Stimulated activated CD4-positive, alpha-beta T cell treated with anti-CD3 and anti-CD28 coated beads, Interleukin-12 subunit alpha, Interleukin-12 subunit beta, amount 100 ng/mL, for 4 hours (primary cell): ENCODE measurements at regions not wholly inside any gene's neighbourhood (a gene's known extent, or its start where the extent isn't known, plus 50 kb on each side); places are given as distances from the start of the nearest gene placed in this dataset.

ENCODE experiments used
- DNase-seq: peaks from one replicate; pipeline ENCODE4 v3.0.0-alpha.2; 2020

DNA sequence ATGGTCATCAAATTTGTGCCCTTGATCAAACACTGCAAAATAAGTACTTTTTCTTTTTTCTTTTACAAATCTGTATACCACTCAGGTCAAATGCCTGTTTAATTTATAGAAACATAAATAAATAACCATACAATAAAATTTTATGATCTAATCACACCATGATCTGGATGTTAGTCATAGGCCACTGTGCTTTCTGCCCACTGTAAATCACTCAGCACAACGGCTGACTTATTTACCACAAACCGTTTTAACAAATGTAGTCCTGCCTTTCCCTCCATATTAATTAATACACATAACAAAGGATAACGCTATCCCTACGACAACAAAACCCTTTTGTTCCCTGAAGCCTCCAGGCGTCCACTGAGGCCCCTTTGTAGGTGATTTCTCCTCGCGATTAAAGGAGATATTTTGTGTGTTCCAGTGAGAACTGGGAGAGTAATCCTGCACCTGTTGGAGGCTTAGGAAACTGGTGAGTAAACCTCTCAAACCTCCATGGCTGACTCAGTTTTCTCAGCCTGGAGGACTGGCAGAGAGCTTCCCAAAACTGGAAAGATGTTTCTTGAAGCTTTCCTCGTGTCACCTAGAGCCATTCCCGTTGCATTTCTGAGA lies 477.1 kb upstream of the SGCG start:
- DNase-seq = no peak

DNA sequence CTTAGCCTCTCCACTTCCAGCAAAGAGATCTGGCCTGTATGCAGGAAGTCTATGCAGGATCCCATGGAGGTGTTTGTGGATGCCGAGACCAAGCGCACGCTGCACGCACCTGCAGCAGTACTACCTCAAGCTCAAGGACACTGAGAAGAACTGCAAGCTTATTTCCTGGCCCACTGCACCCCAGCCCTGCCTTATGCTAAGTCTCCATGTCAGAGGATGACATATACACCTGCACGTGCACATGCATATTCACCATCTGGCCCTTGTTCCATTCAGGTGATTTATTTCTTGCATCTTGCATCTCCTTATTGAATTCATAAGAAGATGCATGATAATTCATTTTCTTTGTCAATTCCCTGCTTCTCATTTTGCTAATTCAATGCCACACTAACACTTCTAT lies 472.8 kb upstream of the SGCG start:
- DNase-seq = no peak

DNA sequence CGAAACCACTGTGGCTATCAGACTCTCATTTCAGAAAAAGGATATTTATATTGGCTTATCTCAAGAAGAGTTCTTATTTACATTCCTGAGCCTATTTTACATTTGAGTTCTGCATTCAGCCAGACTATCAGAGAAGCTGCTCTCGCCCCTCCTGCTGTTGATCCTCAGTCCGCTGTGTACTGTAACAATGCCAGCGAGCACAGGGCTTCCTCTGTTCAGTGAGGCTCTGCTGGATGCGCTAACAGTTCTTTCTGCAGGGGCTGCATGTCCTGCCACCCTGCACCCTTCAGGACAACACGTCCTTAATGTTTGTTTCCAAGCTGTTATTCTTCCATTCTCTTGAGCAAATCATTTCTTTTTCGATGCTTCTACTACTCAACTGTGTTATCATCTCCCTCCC lies 463.7 kb upstream of the SGCG start:
- DNase-seq = no peak

DNA sequence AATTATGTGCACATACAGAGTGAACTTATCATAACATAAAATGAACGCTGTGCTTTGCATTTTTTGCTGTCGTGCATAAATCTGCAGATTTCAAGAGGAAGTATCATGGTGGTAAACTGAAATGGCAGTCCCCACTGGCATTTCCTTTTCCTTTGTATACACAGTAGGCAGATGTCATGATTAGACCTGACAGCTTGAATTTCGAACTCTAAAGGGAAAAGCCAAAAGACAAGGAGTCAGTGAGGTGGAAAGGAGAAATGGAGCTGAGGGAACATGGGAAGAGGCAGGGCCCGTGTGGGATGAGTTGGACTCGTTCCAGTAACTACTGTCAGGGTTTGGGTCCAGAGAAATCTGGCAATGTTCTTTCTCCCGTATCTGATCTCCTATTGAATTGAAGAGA lies 454.1 kb upstream of the SGCG start:
- no peak for DNase-seq

DNA sequence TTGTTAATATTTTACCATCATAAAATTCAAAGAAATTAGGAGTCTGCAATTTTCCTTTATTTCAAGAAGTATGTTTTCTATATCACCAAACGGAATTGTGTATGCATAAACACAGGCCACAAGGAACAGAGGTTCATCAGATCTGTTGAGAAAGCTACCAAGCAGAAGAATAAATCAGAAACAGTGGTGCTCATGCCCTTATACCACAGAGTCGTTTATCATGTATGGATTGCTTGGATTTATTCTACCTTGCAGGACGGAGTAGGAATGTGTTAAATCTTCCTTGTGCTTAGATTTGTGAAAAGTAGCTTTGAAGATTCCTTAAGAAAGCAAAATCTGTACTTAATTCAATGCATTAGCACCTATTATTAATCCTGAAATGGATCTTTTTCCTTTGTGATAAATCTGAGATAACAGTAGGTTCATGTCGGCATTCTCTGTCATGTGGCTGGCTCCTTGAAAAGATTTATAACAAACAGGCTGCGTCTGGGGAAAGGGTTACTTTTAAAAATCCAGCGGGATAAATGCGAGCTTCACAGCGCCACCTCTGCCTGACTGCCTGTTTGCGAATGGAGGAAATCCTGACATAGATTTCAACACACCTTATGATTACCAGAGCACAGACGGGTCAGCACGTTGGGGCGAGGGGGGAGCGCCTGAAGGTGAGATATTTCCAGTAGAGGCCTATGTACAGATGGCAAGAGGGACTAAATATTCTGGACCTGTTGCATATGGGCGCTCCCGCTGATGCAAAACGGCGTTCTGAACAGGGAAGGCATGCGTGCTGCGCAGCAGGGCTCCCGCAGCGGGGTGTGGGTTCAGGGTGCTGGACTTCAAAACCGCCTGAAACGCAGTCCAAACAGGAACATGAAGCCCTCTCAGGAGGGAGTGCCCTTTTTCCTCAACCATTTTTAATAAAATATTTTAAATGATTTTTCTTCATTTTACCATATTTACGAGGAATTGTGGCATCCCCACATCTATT lies 445.5 kb upstream of the SGCG start:
- no peak for DNase-seq

DNA sequence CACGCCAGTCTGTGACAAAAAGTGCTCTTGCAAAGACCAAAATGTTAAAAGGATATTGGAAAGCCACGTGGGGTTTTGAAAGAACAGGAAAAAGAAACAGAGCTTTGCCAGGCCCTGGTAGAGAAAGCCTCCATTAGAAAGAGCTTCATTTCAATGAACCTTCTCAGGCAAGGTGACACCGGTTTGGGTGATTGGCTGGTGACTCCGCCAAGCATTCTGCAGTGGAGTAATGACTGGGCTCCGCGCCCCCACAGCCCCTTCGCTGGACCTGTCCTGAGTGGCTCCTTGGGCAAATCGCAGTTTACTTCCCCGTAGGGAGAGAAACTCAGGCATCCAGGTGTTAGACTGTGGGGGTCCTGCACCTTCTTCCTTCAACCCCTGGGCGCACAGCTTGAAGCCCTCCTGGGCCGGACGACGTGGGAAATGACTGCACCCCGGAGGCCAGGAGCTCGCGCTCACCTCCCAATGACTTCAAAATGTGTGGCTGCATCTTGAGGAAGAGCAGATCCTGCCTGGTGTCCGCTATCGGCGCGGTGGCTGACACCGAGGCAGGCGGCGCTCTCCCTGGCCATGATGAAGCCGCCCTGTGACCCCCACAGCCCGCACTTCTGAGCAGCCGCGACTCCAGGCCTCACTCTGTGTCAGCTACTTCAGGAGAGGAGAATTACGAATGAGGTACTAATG lies 444.6 kb upstream of the SGCG start:
- DNase-seq = no peak

DNA sequence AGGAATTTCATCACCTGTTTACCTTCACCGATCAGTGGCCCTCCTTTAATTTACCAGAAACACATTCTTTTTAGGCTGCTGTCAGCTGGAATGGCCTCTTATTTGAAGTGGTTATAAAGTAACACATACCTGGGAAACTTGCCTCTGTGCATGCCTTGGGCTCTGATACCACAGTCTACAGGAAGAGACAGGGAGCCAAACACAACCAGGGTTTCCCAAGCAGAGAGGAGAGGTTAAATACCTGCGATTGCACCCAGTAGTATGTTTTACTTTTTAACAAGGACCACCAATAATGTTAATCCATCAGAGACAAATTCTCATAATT lies 444.0 kb upstream of the SGCG start:
- no peak for DNase-seq

DNA sequence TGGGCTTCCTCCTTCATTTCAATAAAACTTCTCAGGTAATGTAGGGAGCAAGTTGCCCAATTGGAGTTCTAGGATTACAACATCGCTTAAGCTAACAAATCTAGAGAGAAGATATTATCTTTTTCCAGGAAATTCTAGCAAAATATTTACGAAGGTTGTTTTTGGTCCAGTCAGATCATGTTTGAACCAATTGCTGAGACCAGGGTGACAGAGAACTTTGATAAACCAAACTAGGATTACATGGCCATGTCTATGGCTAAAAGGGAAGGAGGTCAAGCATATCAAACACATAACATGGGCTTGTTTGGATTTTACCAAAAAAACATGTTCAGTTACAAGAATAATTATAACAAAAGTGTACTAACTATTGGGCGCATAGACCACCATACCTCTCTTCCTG lies 442.4 kb upstream of the SGCG start:
- no peak for DNase-seq

DNA sequence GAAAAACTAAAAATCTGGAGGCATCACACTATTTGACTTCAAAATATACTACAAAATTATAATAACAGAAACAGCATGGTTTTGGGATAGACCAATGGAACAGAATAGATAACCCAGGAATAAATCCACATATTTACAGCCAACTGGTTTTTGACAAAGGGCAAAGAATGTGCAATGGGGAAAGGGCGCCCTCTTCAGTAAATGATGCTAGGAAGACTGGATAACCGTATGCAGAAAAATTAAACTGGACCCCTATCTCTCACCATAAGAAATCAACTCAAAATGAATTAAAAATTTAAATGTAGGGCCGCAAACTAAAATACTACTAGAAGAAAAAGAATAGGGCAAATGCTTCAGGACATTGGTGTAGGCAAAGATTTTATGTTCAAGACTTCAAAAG lies 440.5 kb upstream of the SGCG start:
- DNase-seq = no peak

DNA sequence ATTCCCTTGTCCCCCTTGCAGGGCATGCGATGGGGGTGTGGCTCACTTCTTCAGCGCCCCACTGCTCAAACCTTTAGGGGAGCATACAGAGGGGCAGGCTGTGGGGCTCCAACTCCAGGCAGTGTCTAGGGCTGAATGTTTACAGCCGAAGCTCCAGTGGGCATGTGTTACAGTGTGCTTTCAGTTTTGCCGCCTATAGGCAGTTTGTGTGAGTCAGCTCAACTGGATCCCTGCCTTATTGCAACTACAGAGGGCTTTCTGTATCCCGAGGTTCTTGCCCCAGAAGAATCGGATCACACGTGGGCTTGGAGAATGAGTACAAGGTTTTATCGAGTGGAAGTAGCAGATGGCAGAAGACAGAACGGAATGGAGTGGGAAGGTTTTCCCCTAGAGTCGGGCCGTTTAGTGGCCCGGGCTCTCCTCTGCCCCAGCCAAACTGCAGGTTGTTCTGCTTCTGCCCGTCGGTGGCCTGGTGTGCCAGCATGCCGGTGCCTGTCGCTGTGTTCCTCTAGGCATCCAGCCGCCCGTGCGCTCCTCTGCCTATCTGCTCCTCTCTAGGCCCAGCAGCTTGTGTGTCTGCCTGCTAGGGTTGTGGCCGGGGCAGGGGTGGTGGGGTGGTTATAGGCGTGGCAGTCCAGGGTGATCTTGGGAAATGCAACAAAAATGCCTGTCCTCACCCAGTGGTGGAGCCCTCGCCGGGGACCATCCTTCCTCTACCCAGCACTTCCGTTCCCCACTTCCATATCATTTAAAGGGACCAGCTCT lies 435.9 kb upstream of the SGCG start:
- DNase-seq = no peak

DNA sequence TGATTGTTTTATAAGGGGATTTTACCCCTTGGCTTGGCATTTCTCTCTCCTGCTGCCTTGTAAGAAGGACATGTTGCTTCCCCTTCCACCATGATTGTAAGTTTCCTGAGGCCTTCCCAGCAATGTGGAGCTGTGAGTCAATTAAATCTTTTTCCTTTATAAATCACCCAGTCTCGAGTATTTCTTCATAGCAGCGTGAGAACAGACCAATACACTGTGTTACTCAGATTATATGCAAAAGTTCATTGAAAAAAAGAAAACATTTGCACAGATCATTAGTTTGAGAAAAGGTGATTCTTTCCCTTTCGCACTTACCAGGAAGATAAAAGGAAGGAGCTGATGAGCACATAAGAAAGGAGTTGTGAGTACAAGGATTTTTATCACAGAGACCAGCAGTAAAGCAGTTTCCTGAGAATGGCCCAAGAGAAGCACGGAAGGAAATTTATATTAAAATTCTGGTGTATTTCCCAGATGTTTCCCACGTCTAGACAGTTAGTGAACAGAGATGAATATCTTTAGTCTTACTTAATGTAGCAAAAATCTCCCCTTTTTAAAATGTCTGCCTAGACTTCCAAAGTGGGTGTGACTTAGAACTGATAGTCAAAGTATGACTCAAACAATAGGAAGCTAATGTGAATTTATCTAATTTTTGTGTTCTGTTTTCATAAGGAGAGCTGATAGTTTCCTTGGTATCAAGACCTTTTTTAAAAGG lies 431.8 kb upstream of the SGCG start:
- no peak for DNase-seq

DNA sequence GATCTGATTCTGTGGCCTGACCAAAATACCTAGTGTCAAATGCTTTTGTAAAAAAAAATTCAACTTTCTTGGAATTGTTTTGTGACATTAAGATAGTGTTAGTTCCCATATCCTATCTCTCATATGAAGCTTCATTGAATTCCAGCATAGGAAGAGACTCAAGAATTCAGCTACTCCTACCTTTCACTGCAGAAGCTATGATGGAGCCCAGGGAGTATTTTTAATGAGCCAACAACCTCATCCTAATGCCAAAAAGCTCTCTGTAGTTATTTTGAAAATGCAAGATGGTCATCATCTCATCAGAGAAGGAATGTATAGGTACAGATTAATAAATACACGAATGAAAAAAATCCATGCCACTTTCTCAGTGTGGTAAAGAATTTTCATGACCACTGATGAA lies 431.2 kb upstream of the SGCG start:
- no peak for DNase-seq

DNA sequence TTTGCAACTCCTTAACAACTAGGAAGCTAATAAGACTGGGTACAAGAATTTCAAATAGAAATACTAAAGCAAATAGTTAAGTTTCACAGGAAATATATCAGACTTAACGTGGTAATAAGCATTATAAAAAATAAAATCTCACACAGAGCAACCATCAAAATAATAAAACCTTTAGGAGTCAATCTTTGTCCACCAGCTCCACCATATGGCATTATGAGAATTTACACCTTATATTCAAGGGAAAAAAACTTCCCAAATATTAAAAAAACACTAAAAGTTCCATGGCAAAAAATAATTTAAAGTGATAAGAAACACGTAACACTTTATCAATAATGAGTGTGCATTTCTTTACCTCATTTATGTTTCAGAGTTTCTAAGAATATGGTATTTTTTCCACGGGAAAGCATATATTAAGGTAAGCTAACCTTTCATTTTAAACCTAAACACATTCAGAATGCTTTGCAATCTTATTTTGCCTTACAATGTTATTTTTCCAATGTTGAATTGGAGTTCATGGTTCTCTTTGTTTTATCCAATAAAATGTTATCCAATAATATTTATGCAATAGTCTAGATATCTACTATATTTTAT lies 423.2 kb upstream of the SGCG start:
- DNase-seq = no peak

DNA sequence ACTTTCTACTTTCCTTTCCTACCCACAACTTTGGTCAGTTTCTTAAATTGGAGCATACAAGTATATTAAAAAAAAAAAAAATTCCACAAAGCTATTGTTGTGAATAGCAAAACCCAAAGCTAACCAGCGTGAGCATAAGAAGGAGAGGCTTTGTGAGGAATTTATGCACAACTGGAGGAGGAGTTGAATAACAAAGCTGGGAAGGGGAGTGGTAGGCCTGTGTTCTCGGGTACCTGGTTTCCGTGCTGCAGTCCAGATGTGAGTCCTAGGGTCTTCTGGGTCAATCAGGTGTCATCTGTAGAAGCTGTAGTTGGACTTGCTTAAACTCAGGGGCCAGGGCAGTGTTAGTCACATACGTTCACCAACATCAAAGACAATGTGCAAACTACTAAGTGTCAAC lies 422.5 kb upstream of the SGCG start:
- DNase-seq = no peak

DNA sequence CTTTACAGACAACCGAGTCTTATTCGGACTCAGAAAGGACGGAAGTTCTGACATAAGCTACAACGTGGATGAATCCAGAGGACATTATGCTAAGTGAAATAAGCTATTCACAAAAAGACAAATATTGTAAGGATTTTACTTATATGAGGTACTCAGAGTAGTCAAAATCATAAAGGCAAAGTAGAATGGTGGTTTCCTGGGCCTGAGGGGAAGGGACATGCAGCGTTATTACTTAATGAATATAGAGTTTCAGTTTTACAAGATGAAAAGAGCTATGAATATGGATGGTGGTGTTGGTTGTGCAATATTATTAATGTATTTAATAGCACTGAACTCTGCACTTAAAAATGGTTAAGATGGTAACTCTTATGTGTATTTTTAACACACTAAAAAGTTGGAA lies 419.1 kb upstream of the SGCG start:
- DNase-seq = no peak

DNA sequence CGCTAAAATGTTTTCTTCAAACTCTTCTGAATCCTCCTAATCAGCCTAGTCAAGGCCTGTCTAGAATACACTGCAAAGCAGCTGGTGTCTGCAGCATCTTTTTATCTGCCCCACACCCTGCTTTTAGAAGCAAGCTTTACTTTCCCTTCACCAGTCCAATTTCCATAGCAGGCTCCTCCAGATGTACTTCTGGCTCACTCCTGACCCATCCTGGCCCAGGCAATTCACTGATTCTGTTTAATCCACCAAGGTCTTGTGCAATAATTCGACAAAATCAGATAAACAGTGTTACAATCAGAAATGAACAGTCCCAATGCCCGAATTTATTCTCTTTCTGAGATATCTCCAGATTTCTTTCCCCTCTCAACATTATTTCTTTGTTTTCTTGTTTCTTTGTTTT lies 415.2 kb upstream of the SGCG start:
- DNase-seq = no peak

DNA sequence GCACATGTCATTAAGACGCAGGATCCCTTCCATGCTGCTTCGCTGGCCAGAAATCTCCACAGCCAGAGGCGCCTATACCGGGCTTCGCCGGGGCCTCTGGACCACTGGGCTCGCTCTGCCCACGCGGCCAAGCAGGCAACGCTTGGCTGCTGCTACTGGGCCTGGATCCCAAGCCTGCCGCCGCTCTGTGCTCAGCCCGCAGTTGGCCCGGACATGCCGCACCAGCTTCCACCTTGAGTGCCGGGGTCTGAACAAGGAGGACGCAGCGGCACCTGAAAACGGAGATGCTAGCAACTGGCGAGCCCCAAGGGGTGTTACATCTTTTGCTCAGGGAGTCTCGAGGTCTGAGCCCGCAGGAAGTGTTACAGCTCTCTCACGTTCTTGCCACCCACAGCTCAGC lies 409.9 kb upstream of the SGCG start:
- DNase-seq = no peak

DNA sequence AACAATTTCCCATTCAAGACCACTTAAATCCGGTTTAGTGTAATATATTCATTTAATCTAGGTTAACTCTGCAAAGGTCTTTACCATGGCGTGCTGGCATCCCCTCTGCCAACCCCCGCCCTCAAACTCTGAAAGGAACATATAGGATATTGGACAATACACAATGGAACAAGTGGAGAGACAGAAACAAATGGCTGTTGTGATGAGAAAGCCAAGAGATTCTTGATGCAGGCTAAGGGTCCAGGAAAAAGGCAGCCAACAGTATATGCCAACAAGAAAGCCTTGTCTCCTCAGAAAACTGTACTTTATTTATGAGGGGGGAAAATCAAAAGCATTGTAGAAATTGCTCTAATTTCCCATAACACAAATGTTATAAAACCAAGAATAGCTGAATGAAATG lies 407.3 kb upstream of the SGCG start:
- no peak for DNase-seq

DNA sequence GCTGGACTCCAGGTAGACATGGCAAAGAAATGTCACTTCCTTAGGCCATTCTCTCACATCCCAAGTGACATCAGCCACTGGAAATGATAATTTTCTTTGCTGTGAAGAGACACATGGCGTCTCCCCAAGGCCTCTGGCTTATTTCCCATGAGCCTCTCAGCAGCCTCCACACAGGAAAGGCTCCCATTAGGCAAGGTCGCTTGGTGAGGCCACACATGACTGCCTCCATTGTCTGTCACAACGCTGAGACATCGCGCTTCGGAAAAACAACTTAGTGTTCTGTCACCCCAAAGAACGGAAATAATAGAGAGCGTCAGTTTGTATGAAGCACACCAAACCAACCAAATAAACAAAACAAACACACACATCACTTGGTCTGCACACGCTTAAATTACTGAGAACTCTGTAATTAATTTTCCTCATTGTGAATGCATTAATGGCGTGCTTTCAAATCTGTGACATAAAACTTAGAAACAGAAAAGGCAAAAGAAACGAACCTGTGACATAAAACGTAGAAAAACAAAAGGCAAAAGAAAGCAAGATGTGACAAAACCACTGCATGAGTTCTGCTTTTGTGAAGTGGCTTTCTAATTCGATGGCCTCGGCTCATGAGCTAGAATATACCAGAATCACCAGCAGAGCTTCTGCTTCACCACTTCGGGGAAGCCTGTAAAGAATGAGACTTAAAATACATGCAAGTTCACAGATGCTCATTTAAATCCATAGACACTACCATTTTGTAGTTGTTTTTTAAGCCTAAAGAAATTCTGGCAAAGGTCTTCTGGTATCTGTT lies 404.2 kb upstream of the SGCG start:
- no peak for DNase-seq

DNA sequence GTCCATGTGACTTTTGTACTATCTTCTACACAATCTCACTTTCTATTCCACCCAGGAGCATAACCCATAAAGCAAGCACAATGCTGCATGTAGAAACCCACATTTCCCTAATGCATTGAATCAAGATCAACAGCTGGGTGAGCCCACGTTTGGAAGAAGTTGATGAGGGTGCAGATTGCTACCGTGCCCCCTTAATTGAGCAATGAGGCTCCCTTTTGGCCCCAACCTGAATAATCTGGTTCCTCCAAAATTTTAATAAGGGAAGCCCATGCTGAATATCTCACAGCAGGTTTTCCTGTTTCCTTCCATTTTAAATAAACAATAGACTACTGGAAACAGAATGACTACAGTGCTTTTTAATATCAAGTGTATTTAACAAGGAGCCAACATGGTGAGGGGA lies 403.6 kb upstream of the SGCG start:
- DNase-seq = no peak

DNA sequence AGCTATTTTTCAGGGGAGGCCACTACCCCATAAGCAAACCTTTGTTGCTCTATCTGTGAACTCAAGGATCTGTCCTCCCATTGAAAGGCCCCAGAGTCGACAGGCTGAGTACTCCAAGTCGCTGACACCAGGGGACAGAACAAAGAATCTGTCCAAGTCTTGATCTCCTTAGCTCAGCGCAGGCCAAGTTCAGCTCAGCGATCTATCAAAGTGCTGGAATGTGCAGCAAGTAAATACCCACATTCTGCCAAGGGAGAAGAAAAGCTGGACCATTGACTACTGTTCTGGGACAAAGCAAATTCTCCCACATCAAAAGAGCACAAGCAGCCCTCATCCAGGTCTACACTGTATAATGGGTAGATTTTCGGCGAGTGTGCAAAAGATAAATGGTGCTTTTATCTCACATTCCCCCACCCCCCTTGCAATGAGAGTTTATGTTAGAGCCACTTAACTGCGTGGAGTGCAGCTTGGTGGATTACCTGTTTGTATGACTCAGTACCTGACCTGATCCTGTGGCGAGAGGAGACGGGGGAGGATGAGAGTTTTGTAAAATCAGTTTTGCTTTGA lies 391.7 kb upstream of the SGCG start:
- no peak for DNase-seq
